ENCODE measurements at regions not wholly inside any gene's neighbourhood (a gene's known extent, or its start where the extent isn't known, plus 50 kb on each side); places are given as distances from the start of the nearest gene placed in this dataset.

GRCh38 chr4:151939670-151940069 is 178.9 kb upstream of the GATB start:
- ChIA-PET CTCF (ENCODE audit: partially characterized antibody) (no interaction called here), POLR2A (ENCODE audit: partially characterized antibody) (no interaction called here)
- H3K36me3 ChIP-seq (ENCODE audit: insufficient read depth, low read length), result no peaks in the 10 kb centered on the region
- Mint-ChIP-seq H3K27ac (no peak overlapping the region), H3K9me3 (peaks cover 0 to 20% (median 3%) of the 10 kb centered on the region in 8 donors), H3K36me3 (no peaks in the 10 kb centered on the region), H3K27me3 (no peaks in the 10 kb centered on the region), H3K4me1 (peaks cover 6 to 16% (median 13%) of the 10 kb centered on the region in 4 donors), H3K4me3 (no peak overlapping the region)
- intact Hi-C loops (cut with micrococcal nuclease), result no loop called here
- no peaks in the 10 kb centered on the region for H3K9me3 ChIP-seq (ENCODE audit: control insufficient read depth in 1 of 2, low read length in 2 of 2)
- H3K27ac ChIP-seq (ENCODE audit: low read depth, low read length), result no peak overlapping the region
- no peak overlapping the region for H3K4me3 ChIP-seq (ENCODE audit: low read length in 2 of 2)
- no peaks in the 10 kb centered on the region for H3K27me3 ChIP-seq (ENCODE audit: insufficient read depth, low read length)
- H3K4me1 ChIP-seq (ENCODE audit: insufficient read depth, low read length), result peaks cover 5% of the 10 kb centered on the region
- no peak for DNase-seq

GRCh38 chr4:151935411-151935810 is 174.6 kb upstream of the GATB start:
- ChIA-PET POLR2A (ENCODE audit: partially characterized antibody) (no interaction called here), CTCF (ENCODE audit: partially characterized antibody) (no interaction called here)
- Histone ChIP-seq H3K9me3 (ENCODE audit: control insufficient read depth in 1 of 2, low read length in 2 of 2) (no peaks in the 10 kb centered on the region), H3K27me3 (ENCODE audit: insufficient read depth, low read length) (no peaks in the 10 kb centered on the region), H3K27ac (ENCODE audit: low read depth, low read length) (no peak overlapping the region), H3K4me3 (ENCODE audit: low read length in 2 of 2) (no peak overlapping the region), H3K4me1 (ENCODE audit: insufficient read depth, low read length) (peaks cover 3% of the 10 kb centered on the region), H3K36me3 (ENCODE audit: insufficient read depth, low read length) (no peaks in the 10 kb centered on the region)
- Mint-ChIP-seq H3K27ac (no peak overlapping the region), H3K9me3 (no peaks in the 10 kb centered on the region), H3K36me3 (no peaks in the 10 kb centered on the region), H3K27me3 (no peaks in the 10 kb centered on the region), H3K4me3 (no peak overlapping the region), H3K4me1 (peaks cover 4 to 8% (median 6%) of the 10 kb centered on the region in 4 donors)
- intact Hi-C loops (cut with micrococcal nuclease), result no loop called here
- no peak for DNase-seq

GRCh38 chr4:151934766-151935165 is 174.0 kb upstream of the GATB start:
- Mint-ChIP-seq H3K36me3 (no peaks in the 10 kb centered on the region), H3K27ac (no peak overlapping the region), H3K4me3 (no peak overlapping the region), H3K27me3 (no peaks in the 10 kb centered on the region), H3K4me1 (peaks cover 0 to 9% (median 4%) of the 10 kb centered on the region in 4 donors), H3K9me3 (no peaks in the 10 kb centered on the region)
- no peak for DNase-seq
- Histone ChIP-seq H3K27me3 (ENCODE audit: insufficient read depth, low read length) (no peaks in the 10 kb centered on the region), H3K36me3 (ENCODE audit: insufficient read depth, low read length) (no peaks in the 10 kb centered on the region), H3K9me3 (ENCODE audit: control insufficient read depth in 1 of 2, low read length in 2 of 2) (no peaks in the 10 kb centered on the region), H3K4me1 (ENCODE audit: insufficient read depth, low read length) (no peaks in the 10 kb centered on the region), H3K4me3 (ENCODE audit: low read length in 2 of 2) (no peak overlapping the region), H3K27ac (ENCODE audit: low read depth, low read length) (no peak overlapping the region)
- POLR2A ChIA-PET (ENCODE audit: partially characterized antibody), result no interaction called here
- intact Hi-C loops (cut with micrococcal nuclease), result no loop called here
- CTCF ChIA-PET (ENCODE audit: partially characterized antibody), result no interaction called here

GRCh38 chr4:151933122-151933827 is 172.5 kb upstream of the GATB start:
- peaks cover 0 to 9% (median 4%) of the 10 kb centered on the region in 4 donors for H3K4me1 Mint-ChIP-seq
- Histone ChIP-seq H3K27ac (ENCODE audit: low read depth, low read length) (no peak overlapping the region), H3K4me3 (ENCODE audit: low read length in 2 of 2) (no peak overlapping the region), H3K4me1 (ENCODE audit: insufficient read depth, low read length) (no peaks in the 10 kb centered on the region), H3K9me3 (ENCODE audit: control insufficient read depth in 1 of 2, low read length in 2 of 2) (no peaks in the 10 kb centered on the region), H3K36me3 (ENCODE audit: insufficient read depth, low read length) (no peaks in the 10 kb centered on the region), H3K27me3 (ENCODE audit: insufficient read depth, low read length) (no peaks in the 10 kb centered on the region)
- no peaks in the 10 kb centered on the region for H3K36me3 Mint-ChIP-seq
- peak overlapping the region in 1 of 7 donors; percentile 44 for H3K27ac Mint-ChIP-seq
- no peaks in the 10 kb centered on the region for H3K27me3 Mint-ChIP-seq
- ChIA-PET CTCF (ENCODE audit: partially characterized antibody) (no interaction called here), POLR2A (ENCODE audit: partially characterized antibody) (no interaction called here)
- intact Hi-C loops (cut with micrococcal nuclease), result no loop called here
- no peak for DNase-seq
- H3K9me3 Mint-ChIP-seq, result no peaks in the 10 kb centered on the region
- no peak overlapping the region for H3K4me3 Mint-ChIP-seq

- Mint-ChIP-seq H3K4me1 (peaks cover 0 to 9% (median 4%) of the 10 kb centered on the region in 4 donors), H3K9me3 (peaks cover 0 to under 1% (median 0%) of the 10 kb centered on the region in 8 donors), H3K27me3 (no peaks in the 10 kb centered on the region), H3K36me3 (no peaks in the 10 kb centered on the region), H3K4me3 (no peak overlapping the region), H3K27ac (no peak overlapping the region)
- POLR2A ChIA-PET (ENCODE audit: partially characterized antibody), result no interaction called here
- Histone ChIP-seq H3K27ac (ENCODE audit: low read depth, low read length) (no peak overlapping the region), H3K27me3 (ENCODE audit: insufficient read depth, low read length) (no peaks in the 10 kb centered on the region), H3K9me3 (ENCODE audit: control insufficient read depth in 1 of 2, low read length in 2 of 2) (no peaks in the 10 kb centered on the region), H3K4me3 (ENCODE audit: low read length in 2 of 2) (no peak overlapping the region), H3K4me1 (ENCODE audit: insufficient read depth, low read length) (no peaks in the 10 kb centered on the region), H3K36me3 (ENCODE audit: insufficient read depth, low read length) (no peaks in the 10 kb centered on the region)
- intact Hi-C loops (cut with micrococcal nuclease), result no loop called here
- CTCF ChIA-PET (ENCODE audit: partially characterized antibody), result no interaction called here
- DNase-seq, result no peak
Measured at GRCh38 chr4:151931563-151931962, 170.8 kb upstream of the GATB start.

- POLR2A ChIA-PET (ENCODE audit: partially characterized antibody), result no interaction called here
- Histone ChIP-seq H3K9me3 (ENCODE audit: control insufficient read depth in 1 of 2, low read length in 2 of 2) (no peaks in the 10 kb centered on the region), H3K4me1 (ENCODE audit: insufficient read depth, low read length) (no peaks in the 10 kb centered on the region), H3K27ac (ENCODE audit: low read depth, low read length) (no peak overlapping the region), H3K36me3 (ENCODE audit: insufficient read depth, low read length) (no peaks in the 10 kb centered on the region), H3K4me3 (ENCODE audit: low read length in 2 of 2) (no peak overlapping the region), H3K27me3 (ENCODE audit: insufficient read depth, low read length) (no peaks in the 10 kb centered on the region)
- H3K9me3 Mint-ChIP-seq, result peaks cover 0 to 2% (median 0%) of the 10 kb centered on the region in 8 donors
- intact Hi-C loops (cut with micrococcal nuclease), result no loop called here
- no peak for DNase-seq
- CTCF ChIA-PET (ENCODE audit: partially characterized antibody), result no interaction called here
- peak overlapping the region in 2 of 7 donors; percentile 40 to 63 for H3K27ac Mint-ChIP-seq
- no peaks in the 10 kb centered on the region for H3K36me3 Mint-ChIP-seq
- H3K4me1 Mint-ChIP-seq, result peaks cover 0 to 9% (median 4%) of the 10 kb centered on the region in 4 donors
- no peak overlapping the region for H3K4me3 Mint-ChIP-seq
- H3K27me3 Mint-ChIP-seq, result no peaks in the 10 kb centered on the region
Measured at GRCh38 chr4:151930372-151930771, 169.6 kb upstream of the GATB start.

- Histone ChIP-seq H3K9me3 (ENCODE audit: control insufficient read depth in 1 of 2, low read length in 2 of 2) (no peaks in the 10 kb centered on the region), H3K27me3 (ENCODE audit: insufficient read depth, low read length) (no peaks in the 10 kb centered on the region), H3K4me1 (ENCODE audit: insufficient read depth, low read length) (no peaks in the 10 kb centered on the region), H3K27ac (ENCODE audit: low read depth, low read length) (no peak overlapping the region), H3K4me3 (ENCODE audit: low read length in 2 of 2) (no peak overlapping the region), H3K36me3 (ENCODE audit: insufficient read depth, low read length) (no peaks in the 10 kb centered on the region)
- DNase-seq, result no peak
- peaks cover 0 to 2% (median 0%) of the 10 kb centered on the region in 8 donors for H3K9me3 Mint-ChIP-seq
- H3K36me3 Mint-ChIP-seq, result no peaks in the 10 kb centered on the region
- H3K4me3 Mint-ChIP-seq, result no peak overlapping the region
- intact Hi-C loops (cut with micrococcal nuclease), result no loop called here
- POLR2A ChIA-PET (ENCODE audit: partially characterized antibody), result no interaction called here
- peak overlapping the region in 1 of 7 donors; percentile 50 for H3K27ac Mint-ChIP-seq
- no peaks in the 10 kb centered on the region for H3K27me3 Mint-ChIP-seq
- peaks cover 0 to 9% (median 4%) of the 10 kb centered on the region in 4 donors for H3K4me1 Mint-ChIP-seq
- CTCF ChIA-PET (ENCODE audit: partially characterized antibody), result no interaction called here
Measured at GRCh38 chr4:151928112-151928511, 167.3 kb upstream of the GATB start.

All from CD4-positive, alpha-beta memory T cell (primary cell).